NB4 (cell line): ENCODE measurements at regions not wholly inside any gene's neighbourhood (a gene's known extent, or its start where the extent isn't known, plus 50 kb on each side); places are given as distances from the start of the nearest gene placed in this dataset.

Source experiments
- DNase-seq: peaks from one replicate; pipeline ENCODE4 v3.0.0; 2010; ENCODE audit warnings: low read depth
- H3K4me3 ChIP-seq: one replicate; pipeline ENCODE4 v1.5.1; 2011; ENCODE audit warnings: mild to moderate bottlenecking, low read depth, low read length, moderate library complexity
- MYC ChIP-seq: IDR thresholded peaks from 2 replicates; pipeline ENCODE4 v1.6.1; 2011; ENCODE audit warnings: low read depth, low read length
- POLR2A ChIP-seq: IDR thresholded peaks from 2 replicates; pipeline ENCODE4 v1.6.1; 2011; ENCODE audit warnings: mild to moderate bottlenecking; ENCODE audit not compliant: insufficient read length; ENCODE audit errors: extremely low read depth
- TF ChIP-seq, protein P1 (sequence below): IDR thresholded peaks from 2 replicates; pipeline ENCODE4 v1.6.1; 2011; ENCODE audit warnings: low read depth, low read length
- TF ChIP-seq, protein P2 (sequence below): IDR thresholded peaks from one replicate; pipeline ENCODE4 v1.5.1; 2012; ENCODE audit warnings: low read depth, low read length

DNA sequence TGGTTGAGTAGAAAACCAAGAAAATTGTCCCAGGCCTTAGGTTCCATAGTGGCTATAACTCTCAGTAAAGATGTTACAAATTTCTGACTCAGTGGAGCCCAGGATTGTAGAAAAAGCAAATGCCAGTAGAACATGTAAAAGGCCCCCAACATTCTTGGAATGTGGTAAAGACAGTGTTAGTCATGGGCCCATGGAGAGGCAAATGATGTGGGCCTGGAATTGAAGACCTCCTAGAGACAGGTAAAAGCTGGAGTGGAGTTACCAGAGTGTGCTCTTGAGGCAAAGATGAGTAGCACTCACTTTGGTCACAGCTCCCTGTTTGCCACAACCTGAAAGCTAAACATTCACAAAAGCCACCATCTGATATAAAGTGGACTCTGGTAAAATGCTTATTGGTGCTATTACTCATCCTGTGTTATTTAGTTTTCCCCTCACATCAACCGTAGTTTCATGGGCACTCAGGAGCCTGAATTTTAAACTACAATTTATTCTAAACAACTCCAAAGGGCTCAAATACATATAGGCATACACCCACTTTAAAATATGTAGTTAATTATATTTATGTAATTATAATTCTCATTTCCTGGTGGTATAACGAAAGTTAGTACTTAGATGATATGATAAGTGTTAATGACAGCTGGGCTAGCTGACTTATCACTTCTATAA, 359.6 kb upstream of the NECTIN3 start:
- DNase-seq: no peak

DNA sequence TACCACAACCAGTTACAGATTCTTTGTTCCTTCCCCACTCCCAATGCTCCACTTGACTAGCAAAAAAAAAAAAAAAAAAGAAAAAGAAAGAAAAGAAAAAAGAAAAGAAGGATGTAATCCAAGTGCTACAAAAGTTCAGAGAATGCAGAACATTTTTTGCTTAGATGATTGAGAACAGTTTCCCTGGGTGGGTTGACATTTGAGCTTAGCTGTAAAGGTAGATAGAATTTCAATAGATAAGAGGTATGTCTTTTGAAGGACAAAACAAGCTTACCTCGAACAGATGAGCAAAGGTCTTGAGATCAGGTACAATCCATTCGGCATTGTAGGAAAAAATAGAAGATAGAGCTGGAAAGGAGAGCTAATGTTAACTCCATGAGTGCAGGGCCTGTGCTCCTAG, 344.6 kb upstream of the NECTIN3 start:
- no peak overlapping the region for H3K4me3 ChIP-seq
- DNase-seq: no peak
- TF ChIP-seq POLR2A: no peak
- TF ChIP-seq, protein P1, sequence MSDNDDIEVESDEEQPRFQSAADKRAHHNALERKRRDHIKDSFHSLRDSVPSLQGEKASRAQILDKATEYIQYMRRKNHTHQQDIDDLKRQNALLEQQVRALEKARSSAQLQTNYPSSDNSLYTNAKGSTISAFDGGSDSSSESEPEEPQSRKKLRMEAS: no peak
- TF ChIP-seq MYC: no peak
- TF ChIP-seq, protein P2, sequence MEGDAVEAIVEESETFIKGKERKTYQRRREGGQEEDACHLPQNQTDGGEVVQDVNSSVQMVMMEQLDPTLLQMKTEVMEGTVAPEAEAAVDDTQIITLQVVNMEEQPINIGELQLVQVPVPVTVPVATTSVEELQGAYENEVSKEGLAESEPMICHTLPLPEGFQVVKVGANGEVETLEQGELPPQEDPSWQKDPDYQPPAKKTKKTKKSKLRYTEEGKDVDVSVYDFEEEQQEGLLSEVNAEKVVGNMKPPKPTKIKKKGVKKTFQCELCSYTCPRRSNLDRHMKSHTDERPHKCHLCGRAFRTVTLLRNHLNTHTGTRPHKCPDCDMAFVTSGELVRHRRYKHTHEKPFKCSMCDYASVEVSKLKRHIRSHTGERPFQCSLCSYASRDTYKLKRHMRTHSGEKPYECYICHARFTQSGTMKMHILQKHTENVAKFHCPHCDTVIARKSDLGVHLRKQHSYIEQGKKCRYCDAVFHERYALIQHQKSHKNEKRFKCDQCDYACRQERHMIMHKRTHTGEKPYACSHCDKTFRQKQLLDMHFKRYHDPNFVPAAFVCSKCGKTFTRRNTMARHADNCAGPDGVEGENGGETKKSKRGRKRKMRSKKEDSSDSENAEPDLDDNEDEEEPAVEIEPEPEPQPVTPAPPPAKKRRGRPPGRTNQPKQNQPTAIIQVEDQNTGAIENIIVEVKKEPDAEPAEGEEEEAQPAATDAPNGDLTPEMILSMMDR: no peak

More for the DNA sequence above, 359.6 kb upstream of the NECTIN3 start:
- TF ChIP-seq MYC: no peak
- TF ChIP-seq, protein P1: no peak
- H3K4me3 ChIP-seq: no peak overlapping the region

DNA sequence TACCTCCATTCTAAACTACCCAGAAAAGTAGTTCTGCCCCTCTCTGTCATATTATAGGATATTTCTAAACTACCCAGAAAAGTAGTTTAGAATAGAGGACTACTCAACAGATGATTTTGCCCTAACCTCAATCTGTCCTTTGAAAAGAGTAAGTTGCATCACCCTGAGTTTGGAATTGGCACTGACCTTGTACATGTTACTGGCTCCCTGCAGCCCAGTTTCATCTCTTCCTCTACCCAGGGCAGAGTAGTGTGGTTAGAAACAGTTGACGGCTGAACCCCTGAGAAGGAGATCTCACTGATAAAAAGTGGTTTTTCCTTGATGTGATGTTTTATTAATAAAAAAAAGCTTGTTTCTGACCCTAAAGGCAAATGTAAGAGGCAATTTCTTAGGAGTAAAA, 340.5 kb upstream of the NECTIN3 start:
- DNase-seq: no peak
- H3K4me3 ChIP-seq: no peak overlapping the region
- TF ChIP-seq, protein P2: no peak
- no peak for TF ChIP-seq MYC
- no peak for TF ChIP-seq POLR2A
- TF ChIP-seq, protein P1: no peak

DNA sequence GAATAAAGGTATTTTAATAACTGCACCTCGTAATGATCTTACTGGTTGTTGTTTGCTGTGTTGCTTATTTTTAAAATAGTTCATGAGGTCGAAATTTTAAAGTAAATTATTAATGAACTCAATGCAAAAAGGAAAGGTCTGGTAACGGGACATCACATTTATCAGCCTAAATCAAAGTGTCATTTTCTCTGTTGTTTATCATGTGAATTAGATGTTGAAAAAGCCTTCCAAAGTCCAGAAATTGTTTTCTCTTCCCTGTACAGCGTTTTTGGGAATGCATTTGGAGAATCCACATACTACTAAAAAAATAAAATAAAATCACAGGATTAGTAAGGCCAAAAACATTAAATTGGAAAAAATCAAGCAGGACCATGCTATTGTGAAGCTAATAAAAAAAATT, 339.2 kb upstream of the NECTIN3 start:
- no peak overlapping the region for H3K4me3 ChIP-seq
- no peak for DNase-seq
- TF ChIP-seq MYC: no peak
- TF ChIP-seq, protein P1: no peak
- TF ChIP-seq, protein P2: no peak
- TF ChIP-seq POLR2A: no peak

DNA sequence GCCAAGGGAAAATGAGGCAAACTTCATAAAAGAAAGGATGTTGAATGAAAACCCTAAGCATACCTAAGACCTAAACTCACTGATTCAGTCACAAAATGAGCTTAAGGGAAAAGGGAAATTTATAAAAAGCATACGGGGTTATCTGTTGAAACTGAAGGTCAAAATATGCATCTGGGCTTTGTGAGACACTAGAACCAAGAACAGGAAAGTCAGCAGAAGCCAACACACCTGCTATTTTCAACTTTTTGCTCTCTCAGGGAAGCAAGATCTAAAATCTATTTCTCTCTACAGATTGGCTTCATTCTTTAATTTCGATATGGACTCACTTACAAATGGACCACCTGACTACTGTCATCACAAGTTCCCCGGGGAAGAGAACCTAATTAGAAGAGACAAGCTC, 338.6 kb upstream of the NECTIN3 start:
- TF ChIP-seq, protein P2: no peak
- TF ChIP-seq, protein P1: no peak
- TF ChIP-seq POLR2A: no peak
- no peak for TF ChIP-seq MYC
- DNase-seq: no peak
- no peak overlapping the region for H3K4me3 ChIP-seq

DNA sequence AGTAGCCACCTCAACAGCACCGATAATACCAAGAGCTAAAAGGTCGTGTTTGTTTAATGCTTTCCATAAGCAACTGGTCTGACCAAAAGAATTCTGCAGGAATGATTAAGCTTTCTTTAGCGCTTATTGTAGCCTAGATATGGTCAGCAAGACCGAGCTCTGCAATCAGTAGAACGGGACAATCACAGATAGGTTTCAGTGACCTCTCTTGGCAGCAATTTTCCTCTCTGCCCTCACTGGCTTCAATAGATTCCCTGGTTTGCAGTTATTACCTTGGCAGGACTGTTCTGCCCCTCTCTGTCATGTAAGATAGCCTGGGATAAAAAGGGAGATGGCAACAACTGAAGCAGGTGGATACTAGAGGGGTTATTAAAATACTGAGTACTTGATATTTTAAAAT, 337.1 kb upstream of the NECTIN3 start:
- TF ChIP-seq MYC: no peak
- no peak for TF ChIP-seq POLR2A
- TF ChIP-seq, protein P1: no peak
- TF ChIP-seq, protein P2: no peak

More for the DNA sequence above, 337.1 kb upstream of the NECTIN3 start:
- H3K4me3 ChIP-seq: no peak overlapping the region
- no peak for DNase-seq
